ENCODE measurements at regions not wholly inside any gene's neighbourhood (a gene's known extent, or its start where the extent isn't known, plus 50 kb on each side); places are given as distances from the start of the nearest gene placed in this dataset.

DNA sequence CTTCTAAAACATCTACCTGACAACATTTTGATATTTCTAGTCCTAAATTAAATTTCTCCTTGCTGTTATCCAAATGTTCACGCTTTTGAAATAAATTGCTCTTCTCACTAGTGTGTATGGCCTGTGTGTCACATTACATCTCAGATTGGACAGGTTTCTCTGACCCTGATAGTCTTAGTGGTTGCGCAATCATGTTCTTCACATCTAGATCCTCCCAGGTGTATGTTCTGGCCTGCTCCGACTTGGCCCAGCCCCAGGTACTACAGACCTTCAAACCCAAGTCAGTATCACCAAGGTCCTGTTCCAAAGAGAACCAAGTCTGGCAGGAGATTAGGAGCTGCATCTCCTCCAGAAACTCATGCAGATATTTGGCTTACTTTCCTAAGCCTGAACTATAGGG is 209.5 kb downstream of the ASCL1 start:
- Histone ChIP-seq H3K36me3 (replicated peaks in 1 of 2; ENCODE audit: control insufficient read depth in 1 of 2, insufficient read depth in 2 of 2, low read length in 2 of 2) (no peaks in the 10 kb centered on the region), H3K27me3 (ENCODE audit: control insufficient read depth in 1 of 2, insufficient read depth in 2 of 2, low read length in 2 of 2) (no peaks in the 10 kb centered on the region), H3K4me3 (replicated peaks in 1 of 3; ENCODE audit: insufficient read depth in 1 of 3, low read depth in 2 of 3, low read length in 3 of 3) (no peak overlapping the region), H2AFZ (ENCODE audit: low read length) (no peak overlapping the region), H3K9ac (ENCODE audit: insufficient read depth, low read depth, low read length) (no peak overlapping the region), H3K27ac (ENCODE audit: extremely low read length, insufficient read depth, low read length) (no peak overlapping the region), H3K9me3 (ENCODE audit: low read length) (no peaks in the 10 kb centered on the region), H3K79me2 (ENCODE audit: insufficient read depth, low read length) (no peaks in the 10 kb centered on the region), H4K20me1 (ENCODE audit: insufficient read depth, low read length) (no peaks in the 10 kb centered on the region), H3K4me1 (ENCODE audit: insufficient read depth, low read length) (no peaks in the 10 kb centered on the region), H3K4me2 (ENCODE audit: low read depth, low read length) (no peak overlapping the region)
- FAIRE-seq (no peak), ATAC-seq (no peak), DNase-seq (ENCODE audit: low spot score) (no peak)
- in situ Hi-C loops (cut with HindIII; ENCODE audit: extremely low pct_ligation_motif_present, low pct_unique_long_range_greater_than_20kb) = no loop called here
- BruUV-seq (replicated peaks) = no TSS peak
- 42% methylated on average over 3 of the region's 3 CpGs for WGBS (ENCODE audit: low lambda C conversion rate)
- CTCF ChIA-PET (ENCODE audit: low intra/inter-chr PET ratio, low total read pairs) = no interaction called here
- POLR2A ChIA-PET = no interaction called here
- intact Hi-C loops (cut with micrococcal nuclease; ENCODE audit: unreplicated experiment) = no loop called here
- TF ChIP-seq CEBPG (CRISPR knock-in tag; IDR thresholded peaks at IDR 0.05) (peak; percentile 63), CEBPB (IDR thresholded peaks at IDR 0.05; ENCODE audit: borderline replicate concordance, low read depth, low read length) (peak; percentile 94), MLLT10 (CRISPR knock-in tag; IDR thresholded peaks at IDR 0.05) (no peak)

- FAIRE-seq (no peak), ATAC-seq (no peak), DNase-seq (ENCODE audit: low spot score) (no peak)
- Histone ChIP-seq H3K9ac (ENCODE audit: insufficient read depth, low read depth, low read length) (no peak overlapping the region), H3K9me3 (ENCODE audit: low read length) (no peaks in the 10 kb centered on the region), H3K4me1 (ENCODE audit: insufficient read depth, low read length) (no peaks in the 10 kb centered on the region), H3K27me3 (ENCODE audit: control insufficient read depth in 1 of 2, insufficient read depth in 2 of 2, low read length in 2 of 2) (no peaks in the 10 kb centered on the region; a peak in 1 of 5 replicates), H3K4me2 (ENCODE audit: low read depth, low read length) (no peak overlapping the region), H4K20me1 (ENCODE audit: insufficient read depth, low read length) (no peaks in the 10 kb centered on the region), H3K4me3 (replicated peaks in 1 of 3; ENCODE audit: insufficient read depth in 1 of 3, low read depth in 2 of 3, low read length in 3 of 3) (no peak overlapping the region), H3K36me3 (replicated peaks in 1 of 2; ENCODE audit: control insufficient read depth in 1 of 2, insufficient read depth in 2 of 2, low read length in 2 of 2) (no peaks in the 10 kb centered on the region), H3K79me2 (ENCODE audit: insufficient read depth, low read length) (no peaks in the 10 kb centered on the region), H2AFZ (ENCODE audit: low read length) (no peak overlapping the region), H3K27ac (ENCODE audit: extremely low read length, insufficient read depth, low read length) (no peak overlapping the region)
- in situ Hi-C loops (cut with HindIII; ENCODE audit: extremely low pct_ligation_motif_present, low pct_unique_long_range_greater_than_20kb) = no loop called here
- POLR2A ChIA-PET = no interaction called here
- intact Hi-C loops (cut with micrococcal nuclease; ENCODE audit: unreplicated experiment) = no loop called here
- CTCF ChIA-PET (ENCODE audit: low intra/inter-chr PET ratio, low total read pairs) = no interaction called here
- no TSS peak for BruUV-seq (replicated peaks)
- WGBS (ENCODE audit: low lambda C conversion rate) = 0% methylated on average over 1 of the region's 1 CpG
- TF ChIP-seq BCLAF1 (IDR thresholded peaks at IDR 0.05) (no peak), ZNF562 (CRISPR knock-in tag; IDR thresholded peaks at IDR 0.05; ENCODE audit: borderline replicate concordance) (no peak), ZNF670 (CRISPR knock-in tag; IDR thresholded peaks at IDR 0.05; ENCODE audit: borderline replicate concordance) (no peak), POLR2AphosphoS5 (IDR thresholded peaks at IDR 0.05; ENCODE audit: low read depth, low read length) (no peak), EED (CRISPR knock-in tag; IDR thresholded peaks at IDR 0.05) (no peak), ZNF382 (CRISPR knock-in tag; IDR thresholded peaks at IDR 0.05; ENCODE audit: borderline replicate concordance) (no peak), PHB2 (IDR thresholded peaks at IDR 0.05; ENCODE audit: partially characterized antibody) (no peak), TOPORS (CRISPR knock-in tag; IDR thresholded peaks at IDR 0.05) (no peak), TEAD3 (CRISPR knock-in tag; optimal IDR thresholded peaks at IDR 0.05; ENCODE audit: borderline replicate concordance) (no peak), RARG (CRISPR knock-in tag; IDR thresholded peaks at IDR 0.05; ENCODE audit: low read depth) (no peak), ZNF772 (CRISPR knock-in tag; IDR thresholded peaks at IDR 0.05) (no peak), DMAP1 (CRISPR knock-in tag; IDR thresholded peaks at IDR 0.05) (no peak), ZNF75D (CRISPR knock-in tag; IDR thresholded peaks at IDR 0.05; ENCODE audit: borderline replicate concordance) (no peak), ZNF331 (CRISPR knock-in tag; IDR thresholded peaks at IDR 0.05) (no peak), ZNF629 (CRISPR knock-in tag; conservative IDR thresholded peaks at IDR 0.05) (no peak)
- TF ChIP-seq, protein P1, sequence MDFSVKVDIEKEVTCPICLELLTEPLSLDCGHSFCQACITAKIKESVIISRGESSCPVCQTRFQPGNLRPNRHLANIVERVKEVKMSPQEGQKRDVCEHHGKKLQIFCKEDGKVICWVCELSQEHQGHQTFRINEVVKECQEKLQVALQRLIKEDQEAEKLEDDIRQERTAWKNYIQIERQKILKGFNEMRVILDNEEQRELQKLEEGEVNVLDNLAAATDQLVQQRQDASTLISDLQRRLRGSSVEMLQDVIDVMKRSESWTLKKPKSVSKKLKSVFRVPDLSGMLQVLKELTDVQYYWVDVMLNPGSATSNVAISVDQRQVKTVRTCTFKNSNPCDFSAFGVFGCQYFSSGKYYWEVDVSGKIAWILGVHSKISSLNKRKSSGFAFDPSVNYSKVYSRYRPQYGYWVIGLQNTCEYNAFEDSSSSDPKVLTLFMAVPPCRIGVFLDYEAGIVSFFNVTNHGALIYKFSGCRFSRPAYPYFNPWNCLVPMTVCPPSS (IDR thresholded peaks at IDR 0.05) = no peak
These were observed 215.1 kb downstream of the ASCL1 start for GRCh38 chr12:103172447-103173112.
